ENCODE measurements at regions not wholly inside any gene's neighbourhood (a gene's known extent, or its start where the extent isn't known, plus 50 kb on each side); places are given as distances from the start of the nearest gene placed in this dataset.

DNA sequence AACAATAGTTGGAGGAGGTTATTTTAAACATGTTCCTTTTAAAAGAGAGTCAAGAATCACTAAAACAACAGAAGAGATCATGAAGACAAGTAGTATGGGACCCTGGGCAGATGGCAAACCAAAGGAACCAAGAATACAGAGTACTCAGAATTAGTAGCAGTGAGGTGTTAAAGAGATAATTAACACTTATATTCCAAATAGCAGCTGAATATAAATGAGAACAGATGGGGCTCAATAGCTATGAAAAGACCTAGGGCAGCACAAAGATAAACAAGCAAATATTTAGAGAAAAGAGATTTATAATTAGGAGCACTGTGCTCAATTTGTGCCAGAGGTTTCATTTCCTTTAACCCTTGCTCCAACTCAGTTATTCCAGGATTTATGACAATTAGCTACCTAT, 159.1 kb downstream of the FAM114A2 start:
- DNase-seq: peak in 2 of 3 experiments; percentile 47 to 88

- DNase-seq: no peak
Observed at GRCh38 chr5:153866176-153866575, 172.5 kb downstream of the FAM114A2 start.

GRCh38 chr5:153865016-153865415, 173.7 kb downstream of the FAM114A2 start:
- no peak for DNase-seq

DNA sequence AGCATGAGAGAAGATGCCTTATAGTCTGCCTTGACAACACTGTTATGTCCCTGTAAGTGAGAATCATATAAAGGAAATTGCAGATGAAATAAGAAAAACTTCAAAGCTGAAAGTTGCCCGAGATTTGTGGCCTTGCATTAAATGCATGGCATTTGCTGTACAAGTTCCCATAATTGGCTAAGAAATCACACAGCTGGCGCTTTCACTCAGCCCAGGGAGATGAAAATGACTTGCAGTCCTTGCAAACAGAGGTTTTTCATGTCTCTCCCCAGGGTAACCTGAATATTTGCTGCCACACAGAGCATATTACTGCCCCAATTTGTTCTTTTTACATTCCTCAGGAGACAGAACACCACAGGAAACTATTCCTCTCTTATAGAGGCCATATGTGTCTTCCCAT, 174.8 kb downstream of the FAM114A2 start:
- no peak for DNase-seq
